ENCODE measurements at regions not wholly inside any gene's neighbourhood (a gene's known extent, or its start where the extent isn't known, plus 50 kb on each side); places are given as distances from the start of the nearest gene placed in this dataset.

- DNase-seq (no peak), ATAC-seq (ENCODE audit: insufficient read depth, low read depth) (no peak)
- peaks cover 11% of the 10 kb centered on the region for H3K27me3 ChIP-seq (ENCODE audit: insufficient read depth, low read length, poor library complexity)
- no peaks in the 10 kb centered on the region for H3K79me2 ChIP-seq (ENCODE audit: insufficient read depth, low read length)
- no peak overlapping the region for H2AFZ ChIP-seq (ENCODE audit: low read depth, low read length)
- no peak overlapping the region for H3K27ac ChIP-seq (ENCODE audit: low read length)
- H3K9me3 ChIP-seq (ENCODE audit: insufficient read depth, low read length, severe bottlenecking) = peaks cover 16% of the 10 kb centered on the region
- H4K20me1 ChIP-seq (ENCODE audit: insufficient read depth, low read length) = no peaks in the 10 kb centered on the region
- no peaks in the 10 kb centered on the region for H3K4me1 ChIP-seq (ENCODE audit: insufficient read depth, low read length)
- no peak overlapping the region for H3K9ac ChIP-seq (ENCODE audit: low read depth, low read length)
- no peak overlapping the region for H3K4me2 ChIP-seq (ENCODE audit: insufficient read depth, low read length)
- TF ChIP-seq CTCF (IDR thresholded peaks at IDR 0.05; ENCODE audit: borderline replicate concordance, extremely low read depth, low read length, poor library complexity, severe bottlenecking) (no peak), EZH2 (IDR thresholded peaks at IDR 0.05; ENCODE audit: borderline replicate concordance, low read depth, low read length, severe bottlenecking) (no peak)
- no peak overlapping the region for H3K4me3 ChIP-seq (ENCODE audit: low read depth in 1 of 2, low read length in 2 of 2)
- H3K36me3 ChIP-seq (ENCODE audit: insufficient read depth, low read length) = no peaks in the 10 kb centered on the region
Measured at GRCh38 chr2:96431319-96431718, 73.8 kb downstream of the NEURL3 start.

GRCh38 chr2:96430394-96430988 lies 74.7 kb downstream of the NEURL3 start:
- Histone ChIP-seq H2AFZ (ENCODE audit: low read depth, low read length) (no peak overlapping the region), H3K9me3 (ENCODE audit: insufficient read depth, low read length, severe bottlenecking) (peaks cover 16% of the 10 kb centered on the region), H3K4me2 (ENCODE audit: insufficient read depth, low read length) (no peak overlapping the region), H3K27me3 (ENCODE audit: insufficient read depth, low read length, poor library complexity) (peaks cover 11% of the 10 kb centered on the region), H3K79me2 (ENCODE audit: insufficient read depth, low read length) (no peaks in the 10 kb centered on the region), H3K36me3 (ENCODE audit: insufficient read depth, low read length) (no peaks in the 10 kb centered on the region), H3K4me3 (ENCODE audit: low read depth in 1 of 2, low read length in 2 of 2) (no peak overlapping the region), H3K27ac (ENCODE audit: low read length) (no peak overlapping the region), H3K4me1 (ENCODE audit: insufficient read depth, low read length) (no peaks in the 10 kb centered on the region), H4K20me1 (ENCODE audit: insufficient read depth, low read length) (no peaks in the 10 kb centered on the region), H3K9ac (ENCODE audit: low read depth, low read length) (no peak overlapping the region)
- DNase-seq = peak; percentile 15
- no peak for ATAC-seq (ENCODE audit: insufficient read depth, low read depth)
- TF ChIP-seq EZH2 (IDR thresholded peaks at IDR 0.05; ENCODE audit: borderline replicate concordance, low read depth, low read length, severe bottlenecking) (no peak), CTCF (IDR thresholded peaks at IDR 0.05; ENCODE audit: borderline replicate concordance, extremely low read depth, low read length, poor library complexity, severe bottlenecking) (no peak)

GRCh38 chr2:96427917-96428316 lies 77.2 kb downstream of the NEURL3 start:
- H3K4me2 ChIP-seq (ENCODE audit: insufficient read depth, low read length) = no peak overlapping the region
- peaks cover 16% of the 10 kb centered on the region for H3K9me3 ChIP-seq (ENCODE audit: insufficient read depth, low read length, severe bottlenecking)
- H3K27me3 ChIP-seq (ENCODE audit: insufficient read depth, low read length, poor library complexity) = peaks cover 13% of the 10 kb centered on the region
- H4K20me1 ChIP-seq (ENCODE audit: insufficient read depth, low read length) = no peaks in the 10 kb centered on the region
- no peak overlapping the region for H2AFZ ChIP-seq (ENCODE audit: low read depth, low read length)
- H3K36me3 ChIP-seq (ENCODE audit: insufficient read depth, low read length) = no peaks in the 10 kb centered on the region
- ATAC-seq (ENCODE audit: insufficient read depth, low read depth) = no peak
- H3K9ac ChIP-seq (ENCODE audit: low read depth, low read length) = no peak overlapping the region
- no peak overlapping the region for H3K4me3 ChIP-seq (ENCODE audit: low read depth in 1 of 2, low read length in 2 of 2)
- DNase-seq = no peak
- no peak overlapping the region for H3K27ac ChIP-seq (ENCODE audit: low read length)
- no peak for TF ChIP-seq EZH2 (IDR thresholded peaks at IDR 0.05; ENCODE audit: borderline replicate concordance, low read depth, low read length, severe bottlenecking)
- TF ChIP-seq CTCF (IDR thresholded peaks at IDR 0.05; ENCODE audit: borderline replicate concordance, extremely low read depth, low read length, poor library complexity, severe bottlenecking) = no peak
- H3K4me1 ChIP-seq (ENCODE audit: insufficient read depth, low read length) = no peaks in the 10 kb centered on the region
- H3K79me2 ChIP-seq (ENCODE audit: insufficient read depth, low read length) = no peaks in the 10 kb centered on the region
